ENCODE measurements at regions not wholly inside any gene's neighbourhood (a gene's known extent, or its start where the extent isn't known, plus 50 kb on each side); places are given as distances from the start of the nearest gene placed in this dataset.

GRCh38 chr2:194015751-194016150 is 1641.3 kb upstream of the SLC39A10 start:
- no peak for TF ChIP-seq CTCF (IDR thresholded peaks at IDR 0.05)
- peaks cover 0 to 10% of the 10 kb centered on the region in 2 donors for H3K9me3 ChIP-seq
- no peak overlapping the region for H3K4me3 ChIP-seq
- intact Hi-C loops (cut with DNase I) = no loop called here
- H3K36me3 ChIP-seq = no peaks in the 10 kb centered on the region
- no peaks in the 10 kb centered on the region for H3K27me3 ChIP-seq
- no peak for ATAC-seq
- H3K27ac ChIP-seq = no peak overlapping the region
- DNase-seq = no peak
- no peaks in the 10 kb centered on the region for H3K4me1 ChIP-seq

- no peak for TF ChIP-seq CTCF (IDR thresholded peaks at IDR 0.05)
These were observed 1642.4 kb upstream of the SLC39A10 start for GRCh38 chr2:194014639-194015038.

GRCh38 chr2:194004590-194005206 is 1652.3 kb upstream of the SLC39A10 start:
- no peak overlapping the region for H3K27ac ChIP-seq
- no peak for ATAC-seq
- TF ChIP-seq CTCF (IDR thresholded peaks at IDR 0.05) = no peak
- H3K9me3 ChIP-seq = peaks cover 0 to 27% of the 10 kb centered on the region in 2 donors
- H3K36me3 ChIP-seq = no peaks in the 10 kb centered on the region
- no peak for DNase-seq
- H3K4me1 ChIP-seq = no peaks in the 10 kb centered on the region
- no peaks in the 10 kb centered on the region for H3K27me3 ChIP-seq
- H3K4me3 ChIP-seq = no peak overlapping the region
- intact Hi-C loops (cut with DNase I) = no loop called here

More at GRCh38 chr2:194014639-194015038, 1642.4 kb upstream of the SLC39A10 start:
- no peaks in the 10 kb centered on the region for H3K36me3 ChIP-seq
- peaks cover 0 to 5% of the 10 kb centered on the region in 2 donors for H3K9me3 ChIP-seq
- ATAC-seq = no peak
- no peak overlapping the region for H3K4me3 ChIP-seq
- no peak overlapping the region for H3K27ac ChIP-seq
- no peaks in the 10 kb centered on the region for H3K27me3 ChIP-seq
- intact Hi-C loops (cut with DNase I) = no loop called here
- DNase-seq = no peak
- no peaks in the 10 kb centered on the region for H3K4me1 ChIP-seq

GRCh38 chr2:194003911-194004310 is 1653.1 kb upstream of the SLC39A10 start:
- no peak overlapping the region for H3K4me3 ChIP-seq
- ATAC-seq (no peak), DNase-seq (no peak)
- no peak overlapping the region for H3K27ac ChIP-seq
- H3K4me1 ChIP-seq = no peaks in the 10 kb centered on the region
- H3K36me3 ChIP-seq = no peaks in the 10 kb centered on the region
- peaks cover 0 to 20% of the 10 kb centered on the region in 2 donors for H3K9me3 ChIP-seq
- intact Hi-C loops (cut with DNase I) = no loop called here
- no peaks in the 10 kb centered on the region for H3K27me3 ChIP-seq
- TF ChIP-seq CTCF (IDR thresholded peaks at IDR 0.05) = no peak

GRCh38 chr2:194002699-194003368 is 1654.2 kb upstream of the SLC39A10 start:
- ATAC-seq = no peak

More at GRCh38 chr2:194002699-194003368, 1654.2 kb upstream of the SLC39A10 start:
- Histone ChIP-seq H3K9me3 (peaks cover 0 to 11% of the 10 kb centered on the region in 2 donors), H3K4me3 (no peak overlapping the region), H3K27me3 (no peaks in the 10 kb centered on the region), H3K27ac (no peak overlapping the region), H3K4me1 (no peaks in the 10 kb centered on the region), H3K36me3 (no peaks in the 10 kb centered on the region)
- TF ChIP-seq CTCF (IDR thresholded peaks at IDR 0.05) = no peak
- DNase-seq = peak in 1 of 4 donors; percentile 59
- intact Hi-C loops (cut with DNase I) = no loop called here

Data from left lung (tissue), 4 donors.